Fibroblast of lung (primary cell): ENCODE measurements at regions not wholly inside any gene's neighbourhood (a gene's known extent, or its start where the extent isn't known, plus 50 kb on each side); places are given as distances from the start of the nearest gene placed in this dataset.

Experiments
- DNase-seq, 2 donors: peaks; one replicate each; pipeline versions ENCODE4 v3.0.0 to v3.0.0-alpha.2; 2010; ENCODE audit warnings: low read depth in 2 of 2
- H2AFZ ChIP-seq: 2 replicates; pipeline ENCODE4 v1.5.1; 2012; ENCODE audit warnings: low read length, control low read depth, inconsistent platforms
- H3K27ac ChIP-seq: 2 replicates; pipeline ENCODE4 v1.5.1; 2011; ENCODE audit warnings: low read length, control low read depth; ENCODE audit not compliant: insufficient read depth
- H3K27me3 ChIP-seq: 2 replicates; pipeline ENCODE4 v1.5.1; 2011; ENCODE audit warnings: mild to moderate bottlenecking, low read length; ENCODE audit not compliant: control insufficient read depth, insufficient read depth
- H3K36me3 ChIP-seq: 2 replicates; pipeline ENCODE4 v1.5.1; 2011; ENCODE audit warnings: low read length; ENCODE audit not compliant: control insufficient read depth, insufficient read depth
- H3K4me1 ChIP-seq: 2 replicates; pipeline ENCODE4 v1.5.1; 2011; ENCODE audit warnings: low read length; ENCODE audit not compliant: control insufficient read depth, insufficient read depth; ENCODE audit errors: extremely low read depth
- H3K4me2 ChIP-seq: 2 replicates; pipeline ENCODE4 v1.5.1; 2011; ENCODE audit warnings: low read length, control low read depth; ENCODE audit not compliant: insufficient read depth; ENCODE audit errors: extremely low read depth
- H3K4me3 ChIP-seq, 4 experiments: fragments of 200-600 bp in 1 of 4; sonication (generic) in 1 of 4; replicated peaks in 1 of 4; 2 replicates each; pipeline ENCODE4 v1.5.1; 2011 to 2016; ENCODE audit warnings: low read length in 4 of 4, low read depth in 3 of 4, mild to moderate bottlenecking in 3 of 4, control low read depth in 2 of 4, inconsistent platforms in 1 of 4, mixed read lengths in 1 of 4; ENCODE audit not compliant: insufficient read depth in 1 of 4; ENCODE audit errors: control extremely low read depth in 1 of 4
- H3K79me2 ChIP-seq: 2 replicates; pipeline ENCODE4 v1.5.1; 2012; ENCODE audit warnings: mild to moderate bottlenecking, low read length, inconsistent platforms; ENCODE audit not compliant: control insufficient read depth, insufficient read depth
- H3K9ac ChIP-seq: 2 replicates; pipeline ENCODE4 v1.5.1; 2011; ENCODE audit warnings: mild to moderate bottlenecking, low read length, control low read depth; ENCODE audit not compliant: insufficient read depth
- H3K9me3 ChIP-seq: 2 replicates; pipeline ENCODE4 v1.5.1; 2012; ENCODE audit warnings: low read depth, low read length; ENCODE audit not compliant: control insufficient read depth, insufficient read depth
- H4K20me1 ChIP-seq: 2 replicates; pipeline ENCODE4 v1.5.1; 2011; ENCODE audit warnings: low read length; ENCODE audit not compliant: control insufficient read depth, insufficient read depth; ENCODE audit errors: extremely low read depth
- EZH2 ChIP-seq: IDR thresholded peaks from 2 replicates; pipeline ENCODE4 v1.5.1; 2012; ENCODE audit warnings: low read length, control low read depth, mild to moderate bottlenecking; ENCODE audit errors: missing control alignments
- TF ChIP-seq, protein P1 (sequence below), 2 donors: IDR thresholded peaks in 1 of 2; conservative IDR thresholded peaks in 1 of 2; 1 replicate in 1 of 2; 2 replicates in 1 of 2; pipeline ENCODE4 v1.5.1; 2011 to 2012; ENCODE audit warnings: low read length in 2 of 2, control low read depth in 1 of 2, inconsistent platforms in 1 of 2, low read depth in 1 of 2, mild to moderate bottlenecking in 1 of 2

DNA sequence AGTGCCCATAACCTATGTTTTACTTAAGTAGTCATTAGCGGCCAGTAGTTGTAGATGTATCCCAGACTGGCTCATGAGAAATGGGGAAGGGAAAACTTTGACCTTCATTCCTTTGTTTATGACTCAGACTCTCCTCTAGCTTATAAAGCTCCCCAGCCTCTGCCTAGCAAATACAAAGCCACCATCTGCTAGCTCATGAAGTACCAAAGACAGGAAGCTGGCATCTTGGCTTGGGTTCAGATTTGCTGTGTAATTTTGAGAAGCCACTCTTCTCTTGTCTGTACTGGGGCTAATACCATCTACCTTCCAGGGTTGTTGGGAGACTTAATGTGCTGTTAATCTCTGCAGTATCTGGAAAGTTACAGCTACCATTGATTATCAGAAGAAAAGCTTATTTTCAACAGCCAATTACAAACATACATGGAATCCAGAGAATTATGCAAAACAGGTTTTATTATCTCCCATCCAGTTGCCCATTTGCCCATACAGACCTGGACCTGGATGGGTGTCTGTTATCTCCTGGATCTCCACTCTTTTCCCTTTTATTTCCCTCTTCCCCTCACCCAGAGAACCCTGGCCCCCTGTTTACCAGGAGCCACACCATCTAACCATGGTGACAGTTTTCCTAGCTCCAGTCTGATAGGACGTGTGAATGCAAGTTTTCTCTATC, 153.8 kb downstream of the SEMA6D start:
- H3K9ac ChIP-seq = no peak overlapping the region
- H3K4me1 ChIP-seq = no peaks in the 10 kb centered on the region
- no peaks in the 10 kb centered on the region for H3K79me2 ChIP-seq
- H4K20me1 ChIP-seq = no peaks in the 10 kb centered on the region
- H3K4me3 ChIP-seq = no peak overlapping the region
- H3K27ac ChIP-seq = no peak overlapping the region
- no peaks in the 10 kb centered on the region for H3K9me3 ChIP-seq
- no peak for TF ChIP-seq EZH2
- TF ChIP-seq, protein P1, sequence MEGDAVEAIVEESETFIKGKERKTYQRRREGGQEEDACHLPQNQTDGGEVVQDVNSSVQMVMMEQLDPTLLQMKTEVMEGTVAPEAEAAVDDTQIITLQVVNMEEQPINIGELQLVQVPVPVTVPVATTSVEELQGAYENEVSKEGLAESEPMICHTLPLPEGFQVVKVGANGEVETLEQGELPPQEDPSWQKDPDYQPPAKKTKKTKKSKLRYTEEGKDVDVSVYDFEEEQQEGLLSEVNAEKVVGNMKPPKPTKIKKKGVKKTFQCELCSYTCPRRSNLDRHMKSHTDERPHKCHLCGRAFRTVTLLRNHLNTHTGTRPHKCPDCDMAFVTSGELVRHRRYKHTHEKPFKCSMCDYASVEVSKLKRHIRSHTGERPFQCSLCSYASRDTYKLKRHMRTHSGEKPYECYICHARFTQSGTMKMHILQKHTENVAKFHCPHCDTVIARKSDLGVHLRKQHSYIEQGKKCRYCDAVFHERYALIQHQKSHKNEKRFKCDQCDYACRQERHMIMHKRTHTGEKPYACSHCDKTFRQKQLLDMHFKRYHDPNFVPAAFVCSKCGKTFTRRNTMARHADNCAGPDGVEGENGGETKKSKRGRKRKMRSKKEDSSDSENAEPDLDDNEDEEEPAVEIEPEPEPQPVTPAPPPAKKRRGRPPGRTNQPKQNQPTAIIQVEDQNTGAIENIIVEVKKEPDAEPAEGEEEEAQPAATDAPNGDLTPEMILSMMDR (conservative IDR thresholded peaks at IDR 0.05 in 1 of 2, IDR thresholded peaks at IDR 0.05 in 1 of 2; ENCODE audit: low read depth in 1 of 2, low read length in 2 of 2) = no peak
- H3K36me3 ChIP-seq = no peaks in the 10 kb centered on the region
- no peaks in the 10 kb centered on the region for H3K27me3 ChIP-seq
- no peak overlapping the region for H2AFZ ChIP-seq
- no peak overlapping the region for H3K4me2 ChIP-seq
- DNase-seq = peak; percentile 83 to 86

GRCh38 chr15:47872208-47872607, 154.9 kb downstream of the SEMA6D start:
- H3K79me2 ChIP-seq = no peaks in the 10 kb centered on the region
- no peak overlapping the region for H2AFZ ChIP-seq
- no peaks in the 10 kb centered on the region for H3K9me3 ChIP-seq
- TF ChIP-seq, protein P1 (conservative IDR thresholded peaks at IDR 0.05 in 1 of 2, IDR thresholded peaks at IDR 0.05 in 1 of 2; ENCODE audit: low read depth in 1 of 2, low read length in 2 of 2) = no peak
- no peak for TF ChIP-seq EZH2
- H3K36me3 ChIP-seq = no peaks in the 10 kb centered on the region
- no peak overlapping the region for H3K9ac ChIP-seq
- no peaks in the 10 kb centered on the region for H3K27me3 ChIP-seq
- no peak overlapping the region for H3K4me2 ChIP-seq
- no peak overlapping the region for H3K27ac ChIP-seq
- H4K20me1 ChIP-seq = no peaks in the 10 kb centered on the region
- DNase-seq = no peak
- no peak overlapping the region for H3K4me3 ChIP-seq
- H3K4me1 ChIP-seq = no peaks in the 10 kb centered on the region

DNA sequence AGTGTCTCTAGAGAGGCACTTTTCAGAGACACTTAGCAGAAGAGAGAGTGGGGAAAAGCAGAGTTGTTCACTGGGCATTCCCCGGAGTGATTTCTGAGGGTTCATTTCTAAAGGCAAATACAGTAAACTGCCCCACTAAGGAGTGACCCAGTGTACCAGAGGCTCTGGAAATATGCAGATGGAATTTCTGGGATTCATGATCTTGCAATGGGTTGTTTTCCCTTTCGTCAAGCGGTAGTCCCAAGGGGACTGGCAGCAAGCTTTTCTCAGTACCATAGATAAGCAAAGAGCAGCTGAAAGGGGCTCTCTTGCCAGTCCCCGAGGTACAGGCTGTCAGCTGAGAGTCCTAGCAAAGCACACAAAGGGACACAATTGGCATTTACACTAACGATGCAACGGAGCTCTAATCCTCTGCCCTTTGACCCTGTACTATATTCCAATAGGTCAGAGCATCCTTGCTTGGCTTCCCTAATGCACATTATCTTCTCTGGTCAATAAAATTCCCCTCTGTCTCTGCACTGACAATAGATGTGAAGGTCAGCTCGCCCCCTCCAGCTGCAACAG, 155.6 kb downstream of the SEMA6D start:
- no peak overlapping the region for H2AFZ ChIP-seq
- no peak overlapping the region for H3K4me2 ChIP-seq
- H3K27me3 ChIP-seq = no peaks in the 10 kb centered on the region
- TF ChIP-seq EZH2 = no peak
- TF ChIP-seq, protein P1 (conservative IDR thresholded peaks at IDR 0.05 in 1 of 2, IDR thresholded peaks at IDR 0.05 in 1 of 2; ENCODE audit: low read depth in 1 of 2, low read length in 2 of 2) = no peak
- H4K20me1 ChIP-seq = no peaks in the 10 kb centered on the region
- H3K4me3 ChIP-seq = no peak overlapping the region
- DNase-seq = no peak
- H3K9me3 ChIP-seq = no peaks in the 10 kb centered on the region
- no peaks in the 10 kb centered on the region for H3K36me3 ChIP-seq
- H3K27ac ChIP-seq = no peak overlapping the region
- H3K79me2 ChIP-seq = no peaks in the 10 kb centered on the region
- H3K9ac ChIP-seq = no peak overlapping the region
- H3K4me1 ChIP-seq = no peaks in the 10 kb centered on the region
